ENCODE measurements at regions not wholly inside any gene's neighbourhood (a gene's known extent, or its start where the extent isn't known, plus 50 kb on each side); places are given as distances from the start of the nearest gene placed in this dataset.

- no peak for TF ChIP-seq POLR2A (IDR thresholded peaks at IDR 0.05)
- TF ChIP-seq CTCF (IDR thresholded peaks at IDR 0.05): no peak
- no peak for TF ChIP-seq POLR2AphosphoS5 (IDR thresholded peaks at IDR 0.05)
Measured at GRCh38 chr2:71832844-71833243, 314.8 kb downstream of the CYP26B1 start.

Data from prostate gland (tissue), 2 donors.